HG02973 (cell line): ENCODE measurements at regions not wholly inside any gene's neighbourhood (a gene's known extent, or its start where the extent isn't known, plus 50 kb on each side); places are given as distances from the start of the nearest gene placed in this dataset.
"Not testable (repeated sequence)": the region's sequence is repeated elsewhere in the genome, so short reads cannot be mapped to it uniquely, and the experiment has no call there.

Experiments used
- ATAC-seq: cut with Tn5 transposase; IDR thresholded peaks from one replicate; pipeline ENCODE4 v1.9.1; 2021; ENCODE audit warnings: moderate library complexity; ENCODE audit not compliant: unreplicated experiment

- ATAC-seq: no peak
Measured at GRCh38 chr14:106802413-106803364, 1276.3 kb downstream of the TMEM121 start.

- no peak for ATAC-seq
Measured at GRCh38 chr14:106803379-106803778, 1277.0 kb downstream of the TMEM121 start.

DNA sequence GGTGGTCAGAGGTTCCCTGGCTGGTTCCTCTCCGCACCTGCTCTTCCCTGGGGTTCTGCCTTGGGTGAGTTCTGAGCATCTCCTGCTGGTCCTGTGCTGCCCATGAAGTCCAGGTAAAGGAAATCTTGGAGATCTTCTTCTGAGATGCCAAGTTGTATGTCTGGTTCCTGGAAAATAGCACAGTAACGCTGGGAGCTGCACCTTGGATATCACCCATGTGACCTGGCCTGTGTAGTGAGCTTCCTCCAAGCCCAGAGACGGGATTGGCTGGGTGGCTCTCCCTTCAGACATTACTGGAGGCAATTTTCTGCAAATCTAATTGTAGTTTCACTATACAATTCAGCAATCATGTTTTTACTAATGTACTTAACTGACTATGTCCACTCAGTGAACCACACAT is 1281.1 kb downstream of the TMEM121 start:
- no peak for ATAC-seq

GRCh38 chr14:106808458-106808857 is 1282.1 kb downstream of the TMEM121 start:
- ATAC-seq: no peak

DNA sequence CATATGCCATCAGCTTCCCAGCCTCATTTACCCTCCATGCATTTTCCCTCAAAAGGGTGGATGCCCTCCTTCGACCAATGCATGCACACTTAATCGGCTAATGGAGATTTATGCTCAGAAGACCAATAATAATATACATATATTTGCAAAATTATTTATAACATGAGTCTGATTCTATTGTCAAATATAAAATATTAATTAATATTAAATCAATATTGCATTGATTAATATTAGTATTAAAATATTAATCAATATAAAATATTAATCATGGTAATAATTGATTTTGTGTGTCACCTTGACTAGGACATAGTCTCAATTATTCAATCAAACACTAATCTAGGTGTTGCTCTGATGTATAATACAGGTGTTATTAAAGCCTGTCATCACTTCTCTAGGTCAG is 1282.5 kb downstream of the TMEM121 start:
- ATAC-seq: no peak

- no peak for ATAC-seq
Measured at GRCh38 chr14:106809615-106810014, 1283.2 kb downstream of the TMEM121 start.

GRCh38 chr14:106810168-106810567 is 1283.8 kb downstream of the TMEM121 start:
- not testable (repeated sequence) for ATAC-seq

DNA sequence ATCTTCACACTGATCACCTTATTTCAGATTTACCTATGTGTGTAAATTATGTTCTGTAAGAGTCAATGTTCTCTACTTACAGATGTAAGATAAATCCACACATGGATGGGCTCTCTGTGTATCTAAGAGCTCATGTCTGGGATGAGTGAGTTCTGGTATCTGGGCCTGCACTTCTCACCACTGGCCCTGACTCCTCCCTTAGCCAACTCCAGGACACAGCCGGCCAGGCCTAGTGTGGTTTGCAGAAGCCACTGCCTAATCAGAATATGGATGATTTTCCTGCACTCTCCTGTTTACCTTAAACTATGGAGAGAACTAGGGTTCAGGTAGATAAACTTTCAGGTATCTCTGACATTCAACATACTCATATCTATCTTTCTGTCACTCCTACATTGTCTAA is 1284.8 kb downstream of the TMEM121 start:
- no peak for ATAC-seq

- ATAC-seq: no peak
Measured at GRCh38 chr14:106812788-106813476, 1286.5 kb downstream of the TMEM121 start.

GRCh38 chr14:106813477-106813823 is 1287.1 kb downstream of the TMEM121 start:
- no peak for ATAC-seq

DNA sequence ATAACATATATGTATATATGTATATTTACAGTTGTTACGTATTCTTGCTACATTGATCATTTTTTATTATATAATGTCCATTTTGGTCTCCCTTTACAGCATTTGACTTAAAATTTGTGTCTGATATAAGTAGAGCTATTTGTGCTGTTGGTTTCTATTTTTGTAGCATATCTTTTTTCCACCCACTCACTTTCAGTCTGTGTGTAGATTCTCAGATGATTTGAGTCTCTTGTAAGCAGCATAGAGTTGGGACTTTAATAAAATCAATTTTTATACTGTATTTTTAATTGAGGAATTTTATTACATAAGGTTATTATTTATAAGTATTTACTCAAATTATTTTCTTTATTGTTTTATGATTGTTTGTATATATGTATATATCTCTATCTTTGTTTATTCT is 1293.7 kb downstream of the TMEM121 start:
- ATAC-seq: no peak

GRCh38 chr14:106821119-106821518 is 1294.7 kb downstream of the TMEM121 start:
- no peak for ATAC-seq

- ATAC-seq: no peak
Measured at GRCh38 chr14:106822905-106823304, 1296.5 kb downstream of the TMEM121 start.

DNA sequence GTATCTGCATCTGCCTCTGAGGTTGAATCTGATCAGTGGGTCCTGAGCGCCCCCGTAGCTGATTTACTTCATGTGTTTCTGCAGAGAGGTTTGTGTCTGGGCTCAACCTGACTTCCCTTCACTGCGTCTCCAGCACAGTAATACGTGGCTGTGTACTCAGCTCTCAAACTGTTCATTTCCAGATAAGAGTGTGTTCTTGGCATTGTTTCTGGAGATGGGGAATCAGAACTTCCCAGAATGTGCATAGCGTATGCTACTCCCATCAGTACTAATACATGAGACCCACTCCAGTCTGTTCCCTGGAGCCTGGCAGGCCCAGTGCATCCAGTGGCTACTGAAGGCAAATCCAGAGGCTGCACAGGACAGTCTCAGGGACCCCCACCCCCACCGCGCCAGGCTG is 1297.2 kb downstream of the TMEM121 start:
- no peak for ATAC-seq

- ATAC-seq: no peak
Measured at GRCh38 chr14:106826833-106827369, 1300.5 kb downstream of the TMEM121 start.

DNA sequence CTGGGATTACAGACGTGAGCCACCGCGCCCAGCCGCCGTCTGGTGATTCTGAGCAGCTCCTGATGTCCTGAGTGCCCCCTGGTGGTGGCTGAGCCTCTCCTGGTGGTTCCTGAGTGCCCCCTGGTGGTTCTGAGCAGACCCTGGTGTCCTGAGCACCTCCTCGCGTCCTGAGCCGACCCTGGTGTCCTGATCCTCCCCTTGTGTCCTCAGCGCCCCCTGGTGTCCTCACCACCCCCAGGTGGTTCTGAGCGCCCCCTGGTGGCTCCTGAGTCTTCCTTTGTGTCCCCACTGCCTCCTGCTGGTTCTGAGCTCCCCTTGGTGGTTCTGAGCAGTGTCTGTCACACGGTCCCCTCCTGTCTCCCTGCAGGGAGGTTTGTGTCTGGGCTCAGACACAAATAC is 1304.9 kb downstream of the TMEM121 start:
- peak; percentile 65 for ATAC-seq

- no peak for ATAC-seq
Measured at GRCh38 chr14:106837870-106838269, 1311.5 kb downstream of the TMEM121 start.

DNA sequence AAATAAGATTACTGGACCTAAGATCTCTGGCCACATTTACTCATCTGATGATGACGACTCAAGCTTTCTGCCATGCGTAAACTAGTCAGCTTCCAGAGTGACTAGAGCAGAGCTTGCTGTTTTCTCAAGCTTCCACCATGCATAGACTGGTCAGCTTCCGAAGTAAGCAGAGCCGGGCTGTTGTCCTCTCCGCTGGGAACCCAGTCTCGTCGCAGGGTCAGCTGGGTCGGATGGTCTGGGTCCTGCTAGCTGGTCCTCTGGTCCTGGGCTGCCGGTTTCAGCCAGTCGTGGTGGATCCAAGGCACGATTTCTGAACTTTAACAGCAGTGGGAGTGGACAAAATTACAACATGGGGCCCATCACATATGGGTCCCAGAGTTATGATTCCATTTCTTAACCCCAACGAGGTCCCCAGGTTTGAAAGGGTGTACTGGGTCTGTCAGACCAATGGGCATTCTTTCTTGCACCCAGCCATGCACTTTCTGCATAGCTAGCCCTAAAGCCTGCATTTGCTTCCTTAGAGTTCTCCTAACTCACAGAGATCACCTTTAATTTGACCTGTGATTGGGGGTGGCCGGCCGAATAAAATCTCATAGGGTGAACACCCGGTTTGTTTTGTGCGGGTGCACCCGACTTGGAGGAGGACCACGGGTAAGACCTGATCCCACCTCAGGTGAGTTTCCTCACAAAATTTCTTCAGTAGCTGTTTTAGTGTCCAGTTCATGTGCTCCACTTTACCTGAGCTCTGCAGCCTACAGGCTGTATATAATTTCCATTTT is 1312.8 kb downstream of the TMEM121 start:
- ATAC-seq: no peak

DNA sequence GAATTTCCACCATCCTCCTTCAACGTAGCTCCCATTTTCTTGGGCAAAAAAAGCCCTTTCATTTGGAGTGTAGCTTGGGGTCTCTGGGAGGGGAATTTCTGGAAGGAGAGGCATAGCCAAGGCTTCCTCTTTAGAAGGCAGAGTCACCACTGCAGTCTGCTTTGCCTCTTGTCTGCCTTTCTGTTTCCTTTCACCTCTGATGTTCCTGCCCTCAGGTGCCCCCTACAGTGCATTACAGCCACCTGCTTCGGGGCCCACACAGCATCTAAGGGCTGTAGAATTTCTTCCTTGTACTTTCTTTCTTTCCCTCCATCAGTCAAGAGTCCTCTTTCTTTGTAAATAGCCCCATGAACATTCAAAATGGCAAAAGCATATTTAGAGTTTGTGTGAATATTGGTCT is 1313.9 kb downstream of the TMEM121 start:
- ATAC-seq: no peak

DNA sequence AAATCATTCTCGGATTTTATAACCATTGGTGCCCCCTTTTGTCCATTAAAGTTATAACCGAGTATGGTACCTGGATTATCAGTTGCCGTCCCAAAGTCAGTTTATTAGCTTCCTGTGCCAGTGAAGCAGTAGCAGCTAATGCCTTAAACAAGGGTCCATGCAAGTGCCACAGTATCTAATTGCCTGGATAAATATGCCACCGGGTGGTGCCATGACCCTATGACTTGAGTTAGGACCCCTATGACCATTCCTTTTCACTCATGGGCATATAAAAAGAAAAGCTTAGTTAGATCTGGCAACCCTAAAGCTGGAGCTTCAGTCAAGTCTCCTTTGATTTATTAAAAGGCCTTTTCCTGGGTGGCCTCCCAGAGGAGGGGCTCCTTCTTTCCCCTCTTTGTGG is 1314.6 kb downstream of the TMEM121 start:
- ATAC-seq: no peak

- no peak for ATAC-seq
Measured at GRCh38 chr14:106841701-106842100, 1315.3 kb downstream of the TMEM121 start.
